ENCODE measurements at regions not wholly inside any gene's neighbourhood (a gene's known extent, or its start where the extent isn't known, plus 50 kb on each side); places are given as distances from the start of the nearest gene placed in this dataset.

GRCh38 chr11:88231894-88232482, 56.7 kb upstream of the RAB38 start:
- peak in 1 of 2 donors; percentile 11 for DNase-seq

GRCh38 chr11:88229303-88229702, 54.1 kb upstream of the RAB38 start:
- no peak for DNase-seq

All from bone marrow (tissue), 2 donors.